Vagina (tissue), 2 donors: ENCODE measurements at regions not wholly inside any gene's neighbourhood (a gene's known extent, or its start where the extent isn't known, plus 50 kb on each side); places are given as distances from the start of the nearest gene placed in this dataset.

Experiments
- CTCF ChIP-seq, 3 experiments: fragments of 450-650 bp in 2 of 3; fragments of 200-600 bp in 1 of 3; sonication (generic) in 1 of 3; IDR thresholded peaks; one replicate each; pipeline ENCODE4 v1.5.1; 2017 to 2019; ENCODE audit warnings: antibody characterized with exemption in 3 of 3, mild to moderate bottlenecking in 2 of 3, moderate library complexity in 2 of 3
- POLR2A ChIP-seq, 2 donors: fragments of 450-650 bp; IDR thresholded peaks; one replicate each; pipeline ENCODE4 v1.6.1; 2017; ENCODE audit warnings: antibody characterized with exemption in 2 of 2, mild to moderate bottlenecking in 2 of 2, moderate library complexity in 2 of 2
- POLR2AphosphoS5 ChIP-seq, 2 donors: sonication (generic); formaldehyde crosslinking; IDR thresholded peaks; one replicate each; pipeline ENCODE4 v1.9.0; 2017; ENCODE audit warnings: antibody characterized with exemption in 2 of 2, mild to moderate bottlenecking in 2 of 2, low read depth in 1 of 2; ENCODE audit not compliant: insufficient read depth in 1 of 2

GRCh38 chr4:166670341-166670740, 564.0 kb downstream of the SPOCK3 start:
- TF ChIP-seq CTCF (IDR thresholded peaks at IDR 0.05), result no peak
- TF ChIP-seq POLR2A (IDR thresholded peaks at IDR 0.05), result no peak
- TF ChIP-seq POLR2AphosphoS5 (IDR thresholded peaks at IDR 0.05; ENCODE audit: insufficient read depth in 1 of 2, low read depth in 1 of 2), result no peak
